ENCODE measurements at regions not wholly inside any gene's neighbourhood (a gene's known extent, or its start where the extent isn't known, plus 50 kb on each side); places are given as distances from the start of the nearest gene placed in this dataset.

DNA sequence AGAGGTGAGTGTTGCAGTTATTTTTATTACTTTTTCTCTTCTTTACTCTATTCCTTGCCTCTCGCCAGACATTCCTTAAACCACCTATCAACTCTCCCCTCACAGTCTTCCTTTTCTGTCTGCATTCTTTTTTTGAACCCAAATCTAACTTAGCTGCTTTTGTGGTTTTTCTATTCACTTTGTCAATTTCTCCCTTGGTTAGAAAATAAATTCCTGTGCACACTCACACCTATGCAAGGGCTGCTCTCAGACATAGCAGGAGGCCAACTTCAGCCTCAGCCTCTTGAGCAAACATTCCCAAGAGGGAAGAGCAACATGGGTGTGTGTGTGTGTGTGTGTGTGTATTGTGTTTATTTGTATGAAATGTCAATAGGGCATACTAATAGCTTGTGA lies 808.6 kb downstream of the RNF144A start:
- no peaks in the 10 kb centered on the region for H3K9me3 Mint-ChIP-seq
- DNase-seq = no peak
- H3K36me3 Mint-ChIP-seq (ENCODE audit: low read depth) = no peaks in the 10 kb centered on the region
- TF ChIP-seq, protein P1, sequence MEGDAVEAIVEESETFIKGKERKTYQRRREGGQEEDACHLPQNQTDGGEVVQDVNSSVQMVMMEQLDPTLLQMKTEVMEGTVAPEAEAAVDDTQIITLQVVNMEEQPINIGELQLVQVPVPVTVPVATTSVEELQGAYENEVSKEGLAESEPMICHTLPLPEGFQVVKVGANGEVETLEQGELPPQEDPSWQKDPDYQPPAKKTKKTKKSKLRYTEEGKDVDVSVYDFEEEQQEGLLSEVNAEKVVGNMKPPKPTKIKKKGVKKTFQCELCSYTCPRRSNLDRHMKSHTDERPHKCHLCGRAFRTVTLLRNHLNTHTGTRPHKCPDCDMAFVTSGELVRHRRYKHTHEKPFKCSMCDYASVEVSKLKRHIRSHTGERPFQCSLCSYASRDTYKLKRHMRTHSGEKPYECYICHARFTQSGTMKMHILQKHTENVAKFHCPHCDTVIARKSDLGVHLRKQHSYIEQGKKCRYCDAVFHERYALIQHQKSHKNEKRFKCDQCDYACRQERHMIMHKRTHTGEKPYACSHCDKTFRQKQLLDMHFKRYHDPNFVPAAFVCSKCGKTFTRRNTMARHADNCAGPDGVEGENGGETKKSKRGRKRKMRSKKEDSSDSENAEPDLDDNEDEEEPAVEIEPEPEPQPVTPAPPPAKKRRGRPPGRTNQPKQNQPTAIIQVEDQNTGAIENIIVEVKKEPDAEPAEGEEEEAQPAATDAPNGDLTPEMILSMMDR (IDR thresholded peaks at IDR 0.05) = no peak
- peaks cover 10% of the 10 kb centered on the region for H3K4me1 Mint-ChIP-seq (ENCODE audit: low read depth)
- no peak overlapping the region for H3K27ac Mint-ChIP-seq
- H3K27me3 Mint-ChIP-seq (ENCODE audit: insufficient read depth) = peaks cover 2% of the 10 kb centered on the region; the same call in 1 of the 2 replicates
- H3K4me3 Mint-ChIP-seq = no peak overlapping the region

DNA sequence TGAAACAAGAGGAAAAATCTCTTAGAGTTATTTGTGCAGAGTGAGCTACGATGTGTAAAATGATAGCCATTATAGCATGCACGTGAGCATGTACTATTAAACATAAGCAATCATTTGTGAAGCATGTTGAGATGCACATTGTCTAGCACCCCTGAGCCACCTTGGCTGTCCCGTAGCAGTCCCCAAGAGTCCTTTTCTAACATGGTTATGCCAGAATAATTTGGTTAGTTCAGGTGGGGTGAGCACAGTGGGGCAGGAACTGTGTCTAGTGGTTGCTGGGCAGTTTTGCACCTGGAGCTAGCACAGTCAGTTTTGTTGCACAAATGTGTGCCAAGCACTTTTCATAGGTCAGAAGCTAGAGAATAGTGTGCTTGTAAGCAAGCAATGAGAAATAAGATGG lies 809.8 kb downstream of the RNF144A start:
- Mint-ChIP-seq H3K36me3 (ENCODE audit: low read depth) (no peaks in the 10 kb centered on the region), H3K4me3 (no peak overlapping the region), H3K4me1 (ENCODE audit: low read depth) (peaks cover 10% of the 10 kb centered on the region), H3K27ac (no peak overlapping the region), H3K27me3 (ENCODE audit: insufficient read depth) (no peaks in the 10 kb centered on the region), H3K9me3 (no peaks in the 10 kb centered on the region)
- TF ChIP-seq, protein P1 (IDR thresholded peaks at IDR 0.05) = no peak
- no peak for DNase-seq

DNA sequence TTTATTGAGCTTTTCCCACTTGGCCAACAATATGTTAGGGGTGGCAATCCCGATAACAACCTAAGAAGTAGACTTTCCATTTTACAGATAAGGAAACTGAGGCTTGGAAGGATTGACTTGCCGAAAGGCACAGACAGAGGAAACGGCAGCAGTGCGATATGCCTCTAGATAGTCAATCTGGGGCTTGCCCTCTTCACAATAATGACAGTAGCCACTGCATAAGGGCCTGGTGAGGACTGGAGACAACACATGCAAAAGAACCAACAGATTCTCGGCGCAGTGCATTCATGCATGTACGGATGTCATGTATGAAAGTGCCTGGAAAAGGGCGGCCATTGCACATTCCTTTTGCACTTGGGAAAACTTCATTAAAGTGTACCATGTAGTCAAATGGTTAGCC lies 811.2 kb downstream of the RNF144A start:
- Mint-ChIP-seq H3K27me3 (ENCODE audit: insufficient read depth) (no peaks in the 10 kb centered on the region), H3K9me3 (no peaks in the 10 kb centered on the region), H3K27ac (no peak overlapping the region), H3K4me1 (ENCODE audit: low read depth) (peaks cover 10% of the 10 kb centered on the region), H3K4me3 (no peak overlapping the region), H3K36me3 (ENCODE audit: low read depth) (no peaks in the 10 kb centered on the region)
- DNase-seq = no peak
- TF ChIP-seq, protein P1 (IDR thresholded peaks at IDR 0.05) = no peak

DNA sequence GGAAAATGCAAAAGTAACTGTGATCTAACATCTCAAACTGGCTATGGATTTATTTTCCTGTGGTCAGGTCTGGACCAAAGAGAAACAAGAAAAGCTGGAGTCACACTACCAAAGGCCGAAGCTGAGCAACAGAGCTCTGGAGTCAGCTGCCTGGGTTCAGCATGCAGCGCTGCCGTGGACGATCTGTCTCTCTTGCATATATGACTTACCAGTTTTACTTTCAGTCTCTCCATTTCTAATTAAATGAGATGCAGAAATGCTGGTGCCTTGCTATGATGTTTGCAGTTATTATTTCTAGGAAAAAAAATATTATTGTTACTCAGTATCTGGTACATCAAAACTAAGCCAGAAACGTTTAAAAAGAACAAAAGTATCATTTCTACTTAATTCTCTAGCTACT lies 813.2 kb downstream of the RNF144A start:
- no peaks in the 10 kb centered on the region for H3K9me3 Mint-ChIP-seq
- DNase-seq = no peak
- H3K27ac Mint-ChIP-seq = no peak overlapping the region
- no peaks in the 10 kb centered on the region for H3K36me3 Mint-ChIP-seq (ENCODE audit: low read depth)
- peaks cover 6% of the 10 kb centered on the region for H3K4me1 Mint-ChIP-seq (ENCODE audit: low read depth)
- TF ChIP-seq, protein P1 (IDR thresholded peaks at IDR 0.05) = no peak
- H3K4me3 Mint-ChIP-seq = no peak overlapping the region
- peaks cover 2% of the 10 kb centered on the region; the same call in 1 of the 2 replicates for H3K27me3 Mint-ChIP-seq (ENCODE audit: insufficient read depth)

DNA sequence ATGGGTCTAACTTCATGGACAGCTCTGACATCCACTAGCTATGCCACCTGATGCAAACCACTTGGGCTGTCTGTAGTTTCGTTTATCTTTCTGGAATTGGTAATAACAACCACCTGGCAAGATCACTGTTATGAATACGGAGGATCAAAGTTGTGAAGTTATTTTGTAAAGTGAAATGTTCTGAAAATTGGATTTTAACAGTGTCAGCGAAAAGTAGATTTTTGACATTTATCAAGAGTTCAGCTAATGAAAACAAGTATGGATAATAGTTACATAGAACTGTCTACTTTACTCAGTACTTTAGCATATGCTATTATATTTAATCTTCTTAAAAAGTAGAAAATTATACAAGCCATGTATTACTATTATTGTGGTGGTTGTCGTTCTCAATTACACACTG lies 813.8 kb downstream of the RNF144A start:
- H3K36me3 Mint-ChIP-seq (ENCODE audit: low read depth) = no peaks in the 10 kb centered on the region
- peaks cover 2% of the 10 kb centered on the region; the same call in 1 of the 2 replicates for H3K27me3 Mint-ChIP-seq (ENCODE audit: insufficient read depth)
- no peak overlapping the region for H3K27ac Mint-ChIP-seq
- no peak for DNase-seq
- no peak overlapping the region for H3K4me3 Mint-ChIP-seq
- H3K9me3 Mint-ChIP-seq = no peaks in the 10 kb centered on the region
- TF ChIP-seq, protein P1 (IDR thresholded peaks at IDR 0.05) = no peak
- H3K4me1 Mint-ChIP-seq (ENCODE audit: low read depth) = peaks cover 1% of the 10 kb centered on the region

DNA sequence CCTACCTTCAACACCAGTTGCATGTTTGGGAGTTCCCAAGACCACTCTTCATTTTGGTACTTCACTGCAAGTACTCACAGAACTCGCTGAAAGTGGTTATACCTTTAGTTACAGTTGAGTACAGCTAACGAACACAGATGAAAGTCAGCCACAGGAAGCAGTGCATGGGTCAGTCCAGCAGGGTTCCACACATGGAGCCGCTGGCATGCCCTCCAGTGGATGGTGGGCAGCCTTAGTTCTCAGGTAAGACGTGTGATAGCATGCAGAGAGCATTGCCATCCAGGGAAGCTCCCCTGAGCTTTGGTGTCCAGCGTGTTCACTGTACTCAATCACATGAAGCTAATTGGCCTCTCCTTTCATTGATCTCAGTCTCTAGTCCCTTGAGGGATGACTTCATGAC lies 815.3 kb downstream of the RNF144A start:
- Mint-ChIP-seq H3K27me3 (ENCODE audit: insufficient read depth) (peaks cover 2% of the 10 kb centered on the region; the same call in 1 of the 2 replicates), H3K4me3 (no peak overlapping the region), H3K4me1 (ENCODE audit: low read depth) (peaks cover 15% of the 10 kb centered on the region), H3K27ac (no peak overlapping the region), H3K36me3 (ENCODE audit: low read depth) (no peaks in the 10 kb centered on the region), H3K9me3 (no peaks in the 10 kb centered on the region)
- TF ChIP-seq, protein P1 (IDR thresholded peaks at IDR 0.05) = no peak
- no peak for DNase-seq

Data from HFFc6 (cell line).